NCI-H446 (cell line): ENCODE measurements at regions not wholly inside any gene's neighbourhood (a gene's known extent, or its start where the extent isn't known, plus 50 kb on each side); places are given as distances from the start of the nearest gene placed in this dataset.

Experiments
- DNase-seq, 2 experiments: peaks; one replicate each; lab custom pipeline; 2025; lab: John Stamatoyannopoulos, UW

DNA sequence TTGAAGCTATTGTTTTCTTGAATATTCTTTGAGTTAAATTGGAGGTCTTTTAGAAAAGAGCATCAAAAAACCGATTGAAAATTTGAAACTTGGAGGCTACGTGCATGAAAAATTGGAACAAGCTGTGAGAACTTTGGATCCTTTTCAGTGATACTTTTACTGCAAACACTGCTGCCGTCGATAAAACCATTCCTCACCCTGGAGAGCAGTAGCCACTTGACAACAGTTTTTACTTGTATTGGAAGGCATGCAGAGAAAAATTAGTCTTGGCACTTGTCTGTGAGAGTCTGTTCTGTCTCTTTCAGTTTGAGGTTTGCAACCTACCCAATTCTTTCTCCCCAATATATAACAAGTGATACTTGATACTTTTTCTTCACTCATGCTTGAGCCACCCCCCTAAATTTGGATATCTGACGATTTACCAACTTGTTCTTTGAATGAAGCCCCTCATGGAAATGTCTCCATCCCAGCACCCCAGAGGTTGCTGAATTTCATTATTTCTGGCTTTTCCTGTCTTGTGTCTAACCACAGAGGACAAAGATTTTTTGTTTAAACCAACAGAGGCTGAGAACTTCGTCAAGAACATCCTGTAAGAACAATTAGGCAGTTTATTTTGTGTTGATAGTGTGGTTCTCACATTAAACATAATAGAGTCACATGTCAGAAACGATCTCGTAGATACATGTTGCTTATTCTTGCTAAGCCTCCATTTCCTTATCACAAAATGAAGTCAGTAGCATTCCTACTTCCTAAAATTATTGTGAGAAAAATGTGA, 307.3 kb upstream of the PLSCR5 start:
- no peak for DNase-seq

DNA sequence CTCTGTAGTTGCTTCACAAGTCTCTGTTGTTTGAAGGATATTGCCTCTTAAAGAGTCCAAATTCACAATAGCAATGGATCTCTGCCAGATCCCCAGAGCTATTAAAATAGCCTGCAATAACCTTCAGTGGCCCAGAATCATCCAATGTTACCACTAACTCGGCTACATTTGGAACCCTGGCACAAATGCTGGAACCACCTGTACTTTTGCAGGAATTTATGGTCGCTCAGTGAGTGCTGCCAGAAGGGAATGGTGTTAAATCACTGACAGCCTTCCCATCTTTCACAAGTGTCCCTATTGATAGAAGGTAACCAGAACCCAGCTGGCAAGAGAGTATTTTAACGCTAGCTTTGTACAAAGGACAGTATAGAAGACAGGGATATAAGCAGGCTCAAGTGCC, 298.8 kb upstream of the PLSCR5 start:
- DNase-seq: no peak

DNA sequence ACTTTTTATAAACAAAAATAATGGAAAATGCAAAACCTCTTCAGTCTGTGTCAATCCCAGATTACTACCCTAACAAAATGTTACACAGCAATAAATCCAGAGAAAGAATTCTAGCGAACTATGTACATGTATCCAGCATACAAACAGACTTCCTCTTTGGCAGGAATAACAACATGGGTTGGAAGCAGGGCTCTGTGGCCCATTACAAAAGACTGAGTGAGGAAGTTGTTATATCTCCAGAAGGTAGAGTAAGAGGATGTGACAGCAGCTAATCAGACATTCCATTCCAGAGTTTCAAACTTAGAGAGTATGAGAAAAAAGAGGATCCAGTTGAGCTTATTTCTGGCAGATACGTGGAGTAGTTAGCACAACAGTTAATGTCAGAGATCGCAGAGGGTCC, 294.0 kb upstream of the PLSCR5 start:
- no peak for DNase-seq

DNA sequence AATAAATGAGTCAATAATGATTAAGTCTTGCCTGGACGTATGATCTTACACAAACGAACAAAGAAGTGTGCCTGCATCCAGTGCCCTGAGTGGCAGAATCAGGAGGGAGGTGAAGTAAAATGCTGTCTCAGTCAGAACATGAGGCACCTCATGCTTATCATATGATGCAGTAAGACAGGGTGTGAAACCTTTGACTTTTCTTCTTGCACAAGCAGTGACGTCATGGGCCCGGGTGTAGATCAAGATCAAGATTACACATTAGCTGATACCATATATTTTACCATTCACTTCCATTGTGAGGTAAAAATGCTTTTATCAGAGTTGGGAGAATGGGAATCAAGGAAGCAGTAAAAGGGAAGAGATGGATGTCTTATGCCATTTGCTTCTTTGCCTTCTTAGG, 291.6 kb upstream of the PLSCR5 start:
- DNase-seq: no peak

DNA sequence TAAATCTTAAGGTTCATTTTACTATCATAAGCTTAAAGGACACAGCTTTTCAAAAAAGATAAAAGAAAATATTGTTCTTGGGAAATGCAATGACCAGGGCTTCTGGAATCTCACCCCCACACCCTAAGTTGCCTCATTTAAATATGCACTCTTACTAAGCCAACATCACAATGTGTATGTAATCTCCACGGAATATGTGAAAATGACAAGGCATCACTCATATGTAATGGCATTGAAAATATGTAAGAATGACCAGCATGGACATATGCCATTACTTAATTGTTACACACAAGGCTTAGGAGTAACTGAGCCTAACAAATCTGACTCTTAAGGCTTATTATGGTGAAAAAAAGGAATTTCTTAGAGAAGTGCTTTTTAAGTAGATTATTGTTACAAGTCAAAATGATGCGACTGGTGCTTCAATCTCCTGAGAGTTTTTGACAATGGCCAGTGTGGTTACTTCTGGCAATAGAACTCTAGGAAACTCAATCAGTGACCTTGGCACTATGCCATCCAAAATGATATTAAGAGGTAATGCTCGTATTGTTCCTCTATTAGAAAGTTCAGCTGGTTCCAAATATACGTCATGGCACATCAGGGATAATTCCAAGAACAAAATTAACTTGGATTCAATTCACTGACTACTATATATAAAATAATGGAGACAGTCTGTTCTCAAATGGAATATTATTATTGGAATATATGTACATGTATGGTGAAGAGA, 290.0 kb upstream of the PLSCR5 start:
- DNase-seq: no peak

DNA sequence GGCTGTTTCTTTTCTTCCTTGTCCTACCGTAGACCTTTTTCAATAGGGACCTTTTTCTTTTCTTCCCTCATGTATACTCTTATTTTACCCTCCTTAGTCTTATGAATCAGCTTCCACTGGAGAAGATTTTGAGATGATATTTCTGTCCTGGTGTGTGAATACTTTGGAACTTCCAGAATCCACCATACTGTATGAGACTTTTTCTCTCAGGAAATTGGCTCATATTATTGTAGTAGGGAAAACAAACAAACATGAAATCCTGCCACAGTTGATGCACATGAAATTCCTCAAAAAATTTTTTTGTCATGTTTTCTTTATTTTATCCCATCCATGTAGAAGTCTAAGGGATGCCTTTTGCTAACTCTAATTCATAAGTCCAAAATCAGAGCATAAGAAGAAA, 289.3 kb upstream of the PLSCR5 start:
- DNase-seq: no peak

DNA sequence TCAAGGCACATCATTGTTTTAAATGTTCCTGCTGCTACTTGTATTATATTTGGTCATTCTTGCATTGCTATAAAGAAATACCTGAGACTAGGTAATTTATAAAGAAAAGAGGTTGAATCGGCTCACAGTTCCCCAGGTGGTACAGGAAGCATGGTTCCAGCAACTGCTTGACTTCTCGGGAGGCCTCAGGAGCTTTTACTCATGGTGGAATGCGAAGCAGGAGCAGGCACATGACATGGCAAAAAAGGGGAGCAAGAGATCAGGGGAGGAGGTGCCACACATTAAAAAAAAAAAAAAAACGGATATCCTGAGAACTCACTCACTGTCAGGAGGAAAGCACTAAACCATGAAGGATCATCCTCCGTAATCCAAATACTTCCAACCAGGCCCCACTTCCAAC, 286.9 kb upstream of the PLSCR5 start:
- no peak for DNase-seq

DNA sequence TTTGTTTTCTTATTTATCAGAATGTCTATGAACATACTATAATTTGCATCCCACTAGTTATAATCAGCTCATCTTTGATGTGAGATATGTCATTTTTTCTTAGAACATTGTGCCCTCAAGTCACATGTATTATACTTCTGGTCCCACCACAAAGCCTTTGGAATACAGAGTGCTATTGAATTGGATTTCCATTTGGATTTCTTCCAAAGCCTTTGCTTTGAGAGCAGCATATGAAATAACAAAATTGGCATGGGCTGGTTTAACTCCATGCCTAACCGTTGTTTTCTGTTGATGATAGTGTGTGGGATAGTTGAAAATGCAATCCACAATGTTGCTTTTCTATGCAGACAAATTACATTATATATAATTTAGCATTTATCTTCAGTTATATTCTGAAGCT, 284.5 kb upstream of the PLSCR5 start:
- DNase-seq: peak in 1 of 2 experiments; percentile 11

DNA sequence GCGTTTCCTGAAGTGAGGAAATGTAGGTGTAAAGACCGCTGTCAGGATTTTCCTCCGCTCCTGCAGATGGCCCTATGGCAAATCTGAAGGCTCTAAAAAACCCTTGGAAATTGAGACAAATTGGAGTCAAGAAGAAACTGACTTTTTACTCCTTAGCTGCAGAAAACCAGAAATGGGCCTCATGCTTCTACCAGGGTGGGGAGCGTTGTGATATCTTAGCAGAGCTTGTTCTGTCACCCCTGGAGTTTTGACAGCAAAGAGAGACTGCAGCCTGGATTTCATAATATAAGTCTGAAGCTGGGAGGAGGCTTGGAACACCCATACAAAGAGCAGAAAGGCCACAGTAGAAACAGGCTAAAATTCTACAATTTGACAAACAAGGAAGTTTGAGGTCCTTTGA, 283.0 kb upstream of the PLSCR5 start:
- no peak for DNase-seq

DNA sequence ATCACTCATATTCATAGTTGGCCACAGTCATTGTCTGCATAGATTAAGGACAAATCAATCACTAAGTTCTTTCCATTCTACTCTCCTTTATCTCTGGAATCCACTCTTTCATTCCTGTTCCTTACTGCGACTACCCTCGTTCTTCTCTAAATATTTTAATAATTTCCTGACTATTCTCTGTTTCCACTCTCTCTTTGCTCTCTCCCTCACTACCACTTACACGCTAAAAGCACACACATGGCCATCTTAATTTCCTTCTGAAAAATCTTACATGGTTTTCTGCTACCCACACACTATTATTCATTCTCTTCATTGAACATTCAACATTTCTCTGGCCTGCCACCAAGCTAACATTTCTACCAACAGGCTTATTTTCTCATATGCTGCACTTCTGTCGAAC, 279.6 kb upstream of the PLSCR5 start:
- no peak for DNase-seq

DNA sequence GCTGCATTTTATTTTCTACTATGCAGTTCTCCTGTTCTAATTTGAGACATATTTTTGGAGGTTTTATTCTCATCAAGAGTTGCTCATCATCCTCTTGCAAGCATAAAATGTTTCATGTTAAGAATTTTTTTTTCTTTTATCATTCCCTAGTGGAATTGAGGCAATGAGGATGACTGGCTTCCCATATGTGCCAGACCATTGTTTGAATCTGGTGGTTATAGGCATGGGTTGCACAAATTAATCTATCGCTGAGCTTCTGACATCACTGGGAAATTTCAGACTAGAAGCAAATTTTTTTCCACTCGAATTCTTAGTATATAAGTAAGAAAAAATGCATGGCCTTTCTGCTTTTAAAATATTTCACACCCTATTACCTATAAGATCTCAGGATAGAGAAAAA, 279.1 kb upstream of the PLSCR5 start:
- no peak for DNase-seq

DNA sequence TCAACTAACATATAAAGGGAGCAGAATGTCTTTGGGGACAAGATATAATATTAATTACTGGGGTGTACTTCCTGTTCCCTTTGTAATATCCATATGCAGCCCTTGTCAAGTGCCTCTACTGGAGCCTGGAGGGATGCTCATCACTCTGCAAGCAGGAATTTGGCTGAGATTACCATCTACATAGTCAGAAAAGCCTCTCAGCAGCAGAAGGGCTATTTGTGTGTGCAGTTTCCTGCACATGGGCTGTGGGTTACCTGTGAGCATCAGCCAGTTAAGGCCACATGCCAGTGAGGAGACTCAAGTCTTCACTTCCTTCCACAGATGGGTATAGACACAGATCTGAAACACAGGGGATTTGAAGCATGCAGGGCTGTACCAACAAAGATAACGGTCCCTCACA, 278.1 kb upstream of the PLSCR5 start:
- DNase-seq: no peak

DNA sequence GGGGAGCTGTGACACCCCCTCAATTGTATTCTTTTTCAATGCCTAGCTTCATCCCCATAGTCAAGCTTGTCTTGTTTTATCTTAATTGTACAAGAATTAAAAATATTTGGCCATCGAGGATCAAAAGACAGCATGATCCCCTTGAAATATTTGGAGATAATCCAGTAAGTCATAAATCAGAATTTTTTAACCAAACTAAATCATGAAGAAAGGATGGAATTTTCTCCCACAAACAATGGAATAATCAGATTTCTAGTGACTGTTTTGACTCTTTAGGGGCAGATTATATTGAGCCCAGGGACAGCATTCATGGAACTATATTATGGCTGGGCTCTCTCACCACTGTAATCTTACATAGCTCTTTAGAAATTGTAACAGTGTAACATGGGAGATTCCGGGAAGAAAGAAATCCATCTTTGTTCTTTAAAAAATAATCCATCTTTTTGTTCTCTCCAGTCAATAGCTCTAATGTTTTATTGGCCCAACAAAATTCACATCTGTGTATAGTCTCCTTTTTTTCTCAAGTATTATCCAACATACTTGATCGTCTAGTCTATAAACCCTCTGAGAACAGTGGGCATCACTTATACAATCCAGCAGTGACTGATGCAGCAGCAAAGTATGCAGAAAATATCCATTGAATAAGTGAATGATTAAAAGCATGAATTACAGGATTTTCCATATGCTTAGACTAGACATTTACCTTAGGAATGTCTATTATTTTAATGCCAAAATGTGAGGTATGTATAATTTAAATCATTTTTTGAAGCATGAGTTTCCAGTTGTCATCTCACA, 277.0 kb upstream of the PLSCR5 start:
- DNase-seq: no peak

DNA sequence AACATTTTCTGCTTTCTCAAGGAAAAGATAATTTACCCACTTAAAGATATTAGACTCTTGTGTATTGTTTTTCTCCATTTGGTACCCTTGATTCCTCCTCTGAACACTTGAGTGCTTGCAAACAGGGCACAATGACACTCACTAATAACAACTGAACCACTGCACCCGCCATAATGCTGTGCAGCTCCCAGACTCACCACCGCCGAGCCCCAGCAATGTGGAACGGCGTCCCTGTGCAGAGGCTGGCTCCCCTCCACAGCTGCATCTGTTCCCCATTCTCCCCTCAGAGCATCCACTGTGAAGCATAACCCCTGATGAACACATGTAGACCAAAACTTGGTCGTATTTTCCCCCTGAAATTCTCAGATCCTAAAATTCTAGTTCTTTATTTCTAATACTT, 276.2 kb upstream of the PLSCR5 start:
- no peak for DNase-seq

DNA sequence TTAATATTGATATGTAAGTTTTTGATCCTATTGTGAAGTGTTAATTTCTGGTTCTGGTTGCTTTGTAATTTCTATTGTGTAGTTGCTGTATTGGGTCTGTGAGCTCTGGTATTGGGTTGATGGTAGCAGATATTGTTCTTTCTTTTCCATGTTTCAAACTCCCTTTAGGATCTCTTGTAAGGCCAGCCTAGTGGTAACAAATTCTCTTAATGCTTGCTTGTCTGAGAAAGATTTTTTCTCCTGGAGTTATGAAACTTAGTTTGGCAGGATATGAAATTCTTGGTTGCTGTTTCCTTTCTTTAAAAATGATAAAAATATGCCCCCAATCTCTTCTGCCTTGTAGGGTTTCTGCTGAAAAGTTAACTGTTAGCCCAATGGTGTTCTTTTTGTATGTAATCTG, 268.6 kb upstream of the PLSCR5 start:
- DNase-seq: no peak

DNA sequence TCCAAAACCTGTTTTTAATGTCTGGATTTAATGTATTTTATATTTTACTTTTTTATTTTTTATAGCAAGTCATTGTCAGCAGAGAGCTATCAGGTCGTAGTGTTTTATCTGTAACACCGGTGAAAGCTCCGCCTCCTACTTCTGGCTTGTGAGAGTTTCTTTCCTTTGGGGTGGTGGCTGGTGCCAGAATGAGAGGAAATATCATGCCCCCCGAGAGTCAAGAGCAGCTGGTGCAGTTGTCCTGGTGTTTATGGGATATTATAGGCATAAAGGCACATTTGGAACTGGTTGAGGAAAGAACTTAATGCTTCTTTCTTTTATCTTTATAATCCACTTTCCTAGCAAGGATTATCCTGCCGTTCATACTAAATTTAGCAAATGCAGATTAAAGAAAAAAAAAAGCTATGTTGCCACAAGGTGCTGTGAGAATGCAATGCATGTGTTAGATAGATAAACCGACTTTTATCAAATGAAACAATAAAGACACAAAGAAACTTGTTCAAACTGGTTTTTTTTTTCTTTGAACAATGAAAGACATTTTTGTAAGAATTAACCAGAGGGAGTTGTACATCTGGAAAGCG, 260.1 kb upstream of the PLSCR5 start:
- DNase-seq: no peak

DNA sequence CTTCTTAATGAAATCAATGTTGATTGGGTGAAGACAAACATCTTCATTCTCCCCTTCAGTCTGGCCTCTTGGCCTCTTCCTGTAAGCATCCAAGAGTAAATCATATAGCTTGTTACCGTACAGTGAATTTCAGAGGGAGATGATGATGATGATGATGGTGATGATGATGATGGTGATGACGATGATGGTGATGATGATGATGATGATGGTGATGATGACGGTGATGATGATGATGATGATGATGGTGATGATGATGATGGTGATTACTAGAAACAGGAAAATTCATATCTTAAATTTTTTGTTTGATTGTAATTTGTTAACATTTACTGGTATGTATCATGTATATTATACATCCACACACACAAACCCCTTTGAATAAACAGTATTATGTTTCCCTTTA, 256.1 kb upstream of the PLSCR5 start:
- DNase-seq: no peak

DNA sequence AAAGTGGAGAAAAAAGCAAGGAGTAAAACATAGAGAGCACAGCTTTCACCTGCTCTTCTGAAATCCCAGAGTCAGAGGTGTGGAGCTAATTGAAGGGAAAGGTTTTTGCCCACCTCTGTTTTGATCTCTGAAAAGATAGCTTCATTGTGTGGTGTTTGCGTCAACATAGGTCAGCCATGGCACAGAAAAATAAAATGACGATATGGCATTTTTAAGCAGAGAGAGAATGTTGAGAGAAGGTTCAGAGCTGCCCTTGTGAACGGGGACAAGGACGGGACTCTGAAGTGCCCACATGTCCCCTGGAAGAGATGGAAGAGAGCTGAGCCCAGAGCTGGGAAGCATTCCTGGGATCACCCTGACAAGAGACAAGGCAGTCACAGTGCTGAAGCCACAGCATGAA, 249.4 kb upstream of the PLSCR5 start:
- DNase-seq: no peak

DNA sequence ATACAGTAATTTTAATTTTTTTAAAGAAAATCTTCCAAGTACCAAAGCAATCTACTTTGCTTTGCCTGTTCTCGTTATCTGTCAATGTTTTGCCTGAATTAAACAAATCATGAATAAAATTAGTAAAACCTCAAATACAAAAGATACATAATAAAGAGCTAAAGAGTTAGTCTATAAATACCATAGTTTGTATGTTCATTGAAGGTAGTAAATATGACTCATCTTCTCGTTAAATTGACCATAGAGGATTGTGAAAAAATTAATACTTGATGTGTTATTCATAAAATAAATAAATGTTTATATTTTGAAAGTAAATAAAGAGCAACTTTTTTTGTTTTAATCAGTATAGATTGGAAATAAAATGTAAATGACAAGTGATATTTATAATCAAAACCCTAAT, 246.5 kb upstream of the PLSCR5 start:
- DNase-seq: no peak

DNA sequence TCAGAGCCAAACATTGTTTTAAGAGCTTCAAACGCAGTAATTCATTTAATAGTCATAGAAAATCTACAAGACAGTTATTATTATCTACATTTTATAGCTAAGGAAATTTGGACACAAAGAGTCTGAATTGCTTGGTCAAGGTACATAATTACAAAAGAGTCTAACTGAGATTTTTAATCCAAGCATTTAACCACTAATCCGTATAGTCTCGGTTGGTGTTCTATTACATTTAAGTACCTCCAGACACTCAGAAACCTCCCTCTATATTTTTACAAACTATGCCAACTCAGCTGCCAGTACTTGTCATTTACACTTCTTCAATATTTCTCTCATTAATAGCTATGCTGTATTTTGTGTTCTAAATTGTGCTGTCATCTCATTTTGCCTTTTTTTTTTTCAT, 240.2 kb upstream of the PLSCR5 start:
- DNase-seq: no peak

DNA sequence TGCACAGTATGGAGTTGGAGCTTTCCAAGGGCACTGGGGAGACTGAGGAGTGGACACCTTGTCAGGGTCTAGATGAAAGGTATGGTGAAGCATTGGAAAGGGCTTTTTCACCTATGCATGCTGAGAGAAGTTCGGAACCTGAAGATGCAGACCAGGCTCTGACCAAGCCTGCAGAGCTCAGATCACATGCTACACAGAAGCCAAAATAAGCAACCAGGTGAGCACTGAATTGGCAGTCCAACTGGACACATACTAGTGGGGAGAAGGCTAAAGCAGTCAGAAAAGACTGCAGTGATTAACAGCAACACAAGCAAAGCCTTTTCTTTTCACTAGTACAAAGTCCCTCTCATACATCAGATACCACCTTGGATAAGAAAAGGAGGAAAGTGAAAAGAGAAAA, 238.3 kb upstream of the PLSCR5 start:
- no peak for DNase-seq

DNA sequence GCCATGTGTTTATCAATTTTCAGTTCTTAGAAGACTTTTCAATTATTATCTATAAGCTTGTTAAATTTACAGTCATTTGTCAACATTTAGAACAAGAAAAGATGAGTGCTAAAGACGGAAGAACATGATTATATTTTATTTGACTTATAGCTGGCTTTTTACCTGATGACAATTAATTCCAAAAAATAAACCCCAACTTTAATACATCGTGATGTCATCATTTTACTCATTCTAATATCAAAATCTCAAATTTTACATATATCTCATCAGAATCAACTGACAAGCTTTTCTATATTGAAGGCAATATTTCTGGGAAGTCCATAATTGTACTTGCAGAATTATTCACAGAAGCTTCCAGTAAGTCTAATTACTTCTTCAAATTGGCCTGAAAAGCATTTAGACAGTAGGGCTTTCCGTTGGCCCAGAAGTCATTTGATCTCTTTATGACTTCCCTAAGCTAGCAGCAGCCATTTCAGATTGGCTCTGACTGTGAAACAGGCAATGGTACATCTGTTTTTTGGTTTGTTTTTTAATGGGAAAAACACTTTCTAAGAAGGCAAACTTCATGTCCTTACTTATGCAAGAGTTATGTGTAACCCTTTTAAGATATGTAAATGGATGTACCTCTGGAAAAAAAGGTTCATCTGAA, 234.7 kb upstream of the PLSCR5 start:
- DNase-seq: no peak
